ENCODE measurements at regions not wholly inside any gene's neighbourhood (a gene's known extent, or its start where the extent isn't known, plus 50 kb on each side); places are given as distances from the start of the nearest gene placed in this dataset.
"Not testable (repeated sequence)": the region's sequence is repeated elsewhere in the genome, so short reads cannot be mapped to it uniquely, and the experiment has no call there.

GRCh38 chr1:88597973-88598372, 86.1 kb upstream of the PKN2 start:
- DNase-seq (ENCODE audit: low read depth, low spot score): not testable (repeated sequence)

DNA sequence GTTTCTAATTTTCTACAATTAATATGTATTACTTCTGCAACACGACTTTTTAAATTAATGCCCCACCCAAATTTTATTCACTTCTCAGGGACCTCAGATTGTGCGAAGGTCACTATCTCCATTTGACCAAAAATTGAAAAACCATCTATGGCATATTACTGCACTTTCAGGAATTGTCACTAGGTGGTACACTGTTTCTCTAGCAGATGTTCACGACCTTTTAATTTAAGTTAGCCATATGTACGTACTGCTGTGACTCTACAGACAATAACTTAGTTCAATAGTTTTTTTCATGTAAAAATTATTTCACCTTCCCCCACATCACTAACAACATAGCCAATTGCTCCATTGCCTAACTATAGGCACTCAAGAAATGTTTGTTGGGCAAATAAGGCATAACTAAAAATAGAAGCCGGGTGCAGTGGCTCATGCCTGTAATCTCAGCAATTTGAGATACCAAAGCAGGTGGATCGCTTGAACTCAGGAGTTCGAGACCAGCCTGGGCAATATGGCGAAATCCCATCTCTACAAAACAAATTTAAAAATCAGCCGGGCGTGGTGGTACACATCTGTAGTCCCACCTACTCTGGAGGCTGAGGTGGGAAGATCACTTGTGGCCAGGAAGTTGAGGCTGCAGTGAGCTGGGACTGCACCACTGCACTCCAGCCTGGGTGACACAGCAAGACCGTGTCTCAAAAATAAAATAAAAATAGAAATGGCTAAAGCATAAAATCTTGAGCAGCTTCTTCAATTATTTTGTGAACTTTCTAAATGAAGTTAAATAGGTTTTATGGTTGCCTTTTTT, 75.7 kb upstream of the PKN2 start:
- no peak for DNase-seq (ENCODE audit: low read depth, low spot score)

DNA sequence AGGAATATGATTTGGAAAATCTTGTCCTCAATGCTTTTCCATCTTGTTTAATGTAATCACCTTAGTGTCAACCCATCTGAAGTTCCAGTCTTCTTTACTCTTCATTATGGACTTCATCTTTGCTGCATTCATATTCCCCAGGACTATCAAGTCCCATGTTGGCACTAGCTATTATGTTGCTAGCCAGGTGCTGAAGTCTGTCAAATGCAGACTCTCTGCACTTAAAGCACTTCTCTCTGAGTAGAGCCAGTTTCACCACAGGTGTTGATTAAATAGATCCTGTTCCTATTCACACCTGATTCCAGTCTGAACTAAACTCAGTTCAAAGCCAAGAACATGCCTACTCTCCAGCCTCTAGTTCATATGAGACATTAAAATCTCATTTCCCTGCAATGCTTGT, 75.0 kb upstream of the PKN2 start:
- no peak for DNase-seq (ENCODE audit: low read depth, low spot score)

DNA sequence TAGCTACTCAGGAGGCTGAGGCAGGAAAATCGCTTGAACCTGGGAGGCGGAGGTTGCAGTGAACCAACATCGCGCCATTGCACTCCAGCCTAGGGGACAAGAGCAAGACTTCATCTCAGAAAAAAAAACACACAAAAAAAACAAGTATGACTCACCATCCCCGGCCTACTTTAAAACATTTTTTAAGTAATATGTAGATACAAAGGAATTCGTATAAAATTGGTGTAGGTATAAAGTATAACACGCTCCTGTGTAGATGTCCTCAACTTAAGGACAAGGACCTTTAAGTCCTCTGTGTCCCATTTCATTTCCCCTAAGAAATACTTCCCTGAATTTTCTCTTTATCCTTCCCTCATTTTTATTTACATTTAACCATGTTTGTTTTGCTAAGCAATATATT, 73.4 kb upstream of the PKN2 start:
- DNase-seq (ENCODE audit: low read depth, low spot score): no peak

DNA sequence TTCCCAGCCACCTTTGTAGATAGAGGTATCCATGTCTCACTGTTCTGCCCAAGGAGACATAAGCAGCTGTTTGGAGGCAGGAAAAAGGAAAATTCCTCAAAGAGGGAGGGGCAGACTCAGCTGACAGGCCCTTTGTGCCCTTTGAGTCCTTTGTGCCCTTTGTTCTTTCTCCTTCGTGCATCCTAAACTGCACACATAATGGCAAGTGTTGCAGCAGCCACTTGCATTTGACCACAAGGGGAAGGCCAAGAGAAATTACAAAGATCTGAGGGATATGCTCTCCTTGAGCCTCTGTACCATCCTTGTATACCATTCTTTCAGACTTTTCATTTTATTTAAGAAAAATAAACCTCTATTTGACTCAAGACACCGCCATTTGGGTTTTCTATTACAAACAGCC, 71.8 kb upstream of the PKN2 start:
- no peak for DNase-seq (ENCODE audit: low read depth, low spot score)

GRCh38 chr1:88612773-88613172, 71.3 kb upstream of the PKN2 start:
- DNase-seq (ENCODE audit: low read depth, low spot score): no peak

DNA sequence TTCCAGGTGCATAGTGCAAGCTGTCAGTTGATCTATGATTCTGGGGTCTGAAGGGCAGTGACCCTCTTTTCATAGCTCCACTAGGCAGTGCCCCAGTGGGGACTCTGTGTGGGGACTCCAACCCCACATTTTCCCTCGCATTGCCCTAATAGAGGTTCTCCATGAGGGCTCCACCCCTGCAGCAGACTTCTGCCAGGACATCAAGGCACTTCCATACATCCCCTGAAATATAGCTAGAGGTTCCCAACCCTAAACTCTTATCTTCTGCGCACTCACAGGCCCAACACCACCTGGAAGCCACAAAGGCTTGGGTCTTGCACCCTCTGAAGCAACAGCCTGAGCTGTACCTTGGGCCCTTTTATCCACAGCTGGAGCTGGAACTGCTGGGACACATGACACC, 65.7 kb upstream of the PKN2 start:
- no peak for DNase-seq (ENCODE audit: low read depth, low spot score)

DNA sequence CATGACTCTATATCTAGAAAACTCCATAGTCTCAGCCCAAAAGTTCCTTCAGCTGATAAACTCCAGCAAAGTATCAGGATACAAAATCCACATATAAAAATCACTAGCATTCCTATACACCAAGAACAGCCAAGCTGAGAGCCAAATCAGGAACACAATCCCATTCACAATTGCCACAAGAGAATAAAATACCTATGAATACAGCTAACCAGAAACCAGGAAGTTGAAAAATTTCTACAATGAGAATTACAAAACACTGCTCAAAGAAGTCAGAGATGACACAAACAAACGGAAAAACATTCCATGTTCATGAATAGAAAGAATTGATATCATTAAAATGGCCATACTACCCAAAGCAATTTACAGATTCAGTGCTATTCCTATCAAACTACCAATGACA, 61.0 kb upstream of the PKN2 start:
- not testable (repeated sequence) for DNase-seq (ENCODE audit: low read depth, low spot score)

All from pulmonary artery endothelial cell (primary cell).